HG02571 (cell line): ENCODE measurements at regions not wholly inside any gene's neighbourhood (a gene's known extent, or its start where the extent isn't known, plus 50 kb on each side); places are given as distances from the start of the nearest gene placed in this dataset.
"Not testable (repeated sequence)": the region's sequence is repeated elsewhere in the genome, so short reads cannot be mapped to it uniquely, and the experiment has no call there.

Experiments
- ATAC-seq: cut with Tn5 transposase; IDR thresholded peaks from one replicate; pipeline ENCODE4 v1.9.1; 2021; ENCODE audit warnings: mild to moderate bottlenecking, moderate library complexity; ENCODE audit not compliant: unreplicated experiment

DNA sequence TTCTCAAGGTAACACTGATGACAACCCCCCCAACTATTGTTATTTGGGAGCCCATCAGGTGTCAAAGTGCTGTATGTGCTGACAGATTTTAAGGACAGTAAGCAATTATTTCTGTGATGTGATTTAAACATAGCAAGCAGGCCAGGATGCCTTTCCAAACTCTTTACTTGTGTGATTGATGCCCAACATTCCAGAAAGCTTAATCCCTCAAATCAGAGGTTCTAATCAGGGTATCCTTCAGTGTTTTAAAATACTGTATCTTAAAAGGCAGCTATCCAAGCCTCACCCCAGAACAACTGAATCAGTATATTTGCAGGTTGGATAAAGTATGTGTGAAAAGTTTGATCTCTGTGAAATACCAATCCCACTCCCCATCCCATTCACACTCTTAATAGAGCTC lies 119.7 kb downstream of the GASK1B start:
- ATAC-seq = no peak

DNA sequence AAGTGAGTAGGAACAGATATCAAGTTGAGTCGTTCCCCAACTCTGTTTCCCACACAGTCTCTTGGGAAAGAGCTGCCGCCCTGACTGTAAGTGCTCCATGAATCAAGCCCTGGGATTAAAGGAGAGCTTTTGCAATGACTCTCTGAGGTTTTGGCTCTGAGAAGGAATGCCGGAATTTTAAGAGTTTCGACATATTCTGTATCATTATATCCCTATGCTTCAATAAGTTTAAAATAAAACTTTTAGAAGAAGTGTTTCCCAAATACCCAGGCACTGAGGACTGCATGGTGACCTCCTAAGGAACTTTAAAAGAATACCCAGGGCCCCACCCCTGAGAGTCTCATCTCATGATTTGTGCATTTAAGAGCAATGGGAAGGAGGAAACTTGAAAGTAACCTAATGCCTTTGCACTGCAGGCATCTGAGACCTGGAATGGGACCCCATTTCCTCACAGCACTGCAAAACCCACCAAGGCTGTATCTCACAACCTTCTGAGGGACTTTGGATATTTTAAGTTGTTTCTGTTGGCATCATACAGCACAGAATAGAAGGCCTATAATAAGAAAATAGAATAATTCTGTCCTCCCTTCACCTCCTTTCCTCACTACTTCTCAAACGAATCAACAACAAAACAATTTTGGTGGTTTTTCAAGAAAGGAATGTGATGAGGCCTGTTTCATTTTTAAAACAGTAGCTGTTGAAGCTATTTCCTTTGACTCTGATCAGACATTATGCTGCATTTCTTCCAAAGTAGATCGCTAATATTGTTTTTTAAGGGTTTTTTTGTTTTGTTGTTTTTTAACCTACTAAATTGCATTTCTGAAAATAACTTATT lies 121.2 kb downstream of the GASK1B start:
- ATAC-seq = no peak

- no peak for ATAC-seq
These were observed 121.9 kb downstream of the GASK1B start for GRCh38 chr4:158050942-158051341.

GRCh38 chr4:158046345-158046744 lies 126.5 kb downstream of the GASK1B start:
- no peak for ATAC-seq

DNA sequence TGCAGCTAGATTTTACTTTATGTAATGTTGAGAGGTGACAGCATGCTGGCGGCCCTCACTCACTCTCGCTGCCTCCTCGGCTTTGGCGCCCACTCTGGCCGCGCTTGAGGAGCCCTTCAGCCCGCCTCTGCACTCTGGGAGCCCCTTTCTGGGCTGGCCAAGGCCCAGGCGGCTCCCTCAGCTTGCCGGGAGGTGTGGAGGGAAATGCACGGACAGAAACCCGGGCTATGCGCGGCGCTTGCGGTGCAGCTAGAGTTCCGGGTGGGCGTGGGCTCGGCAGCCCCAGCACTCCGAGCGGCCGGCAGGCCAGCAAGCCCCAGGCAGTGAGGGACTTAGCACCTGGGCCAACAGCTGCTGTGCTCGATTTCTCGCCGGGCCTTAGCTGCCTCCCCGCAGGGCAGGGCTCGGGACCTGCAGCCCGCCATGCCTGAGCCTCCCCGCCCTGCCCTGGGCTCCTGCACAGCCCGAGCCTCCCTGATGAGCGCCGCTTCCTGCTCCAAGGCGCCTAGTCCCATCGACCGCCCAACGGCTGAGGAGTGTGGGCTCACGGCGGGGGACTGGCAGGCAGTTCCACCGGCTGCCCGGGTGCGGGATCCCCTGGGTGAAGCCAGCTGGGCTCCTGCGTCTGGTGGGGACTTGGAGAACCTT lies 128.7 kb downstream of the GASK1B start:
- no peak for ATAC-seq

GRCh38 chr4:158042591-158043030 lies 130.2 kb downstream of the GASK1B start:
- no peak for ATAC-seq

DNA sequence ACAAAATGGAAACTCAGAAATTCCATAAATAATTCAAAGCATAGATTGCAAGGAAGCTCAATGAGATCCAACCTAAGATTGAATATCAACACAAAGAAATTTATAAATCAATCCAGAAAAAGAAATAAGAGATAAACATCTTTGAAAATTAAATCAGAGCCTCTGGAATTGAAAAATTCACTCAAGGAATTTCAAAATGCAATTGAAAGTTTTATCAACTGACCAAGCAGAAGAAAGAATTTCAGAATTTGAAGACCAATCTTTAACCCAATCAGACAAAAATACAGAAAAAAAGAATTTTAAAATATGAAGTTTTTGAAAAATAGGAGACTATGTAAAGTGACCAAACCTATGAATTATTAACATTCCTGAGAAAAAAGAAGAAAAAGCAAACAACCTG lies 134.1 kb downstream of the GASK1B start:
- ATAC-seq = no peak

DNA sequence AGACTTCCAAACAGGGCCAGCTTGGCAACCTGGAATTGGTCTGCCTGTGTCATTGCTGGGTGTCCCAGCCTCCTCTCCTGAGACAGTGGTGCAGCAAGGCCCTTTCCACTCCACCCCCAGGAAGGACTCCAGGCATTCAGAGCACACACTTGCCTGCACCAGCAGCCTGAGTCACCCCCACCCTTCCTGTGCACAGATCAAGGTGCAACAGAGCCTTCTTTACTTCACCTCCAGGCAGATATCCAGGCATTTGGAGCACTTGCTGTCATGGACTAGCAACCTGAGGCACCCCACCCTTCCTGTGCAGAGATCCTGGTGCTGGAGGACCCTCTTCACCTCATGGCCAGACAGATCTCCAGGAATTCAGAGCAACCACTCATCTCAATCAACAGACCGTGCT lies 135.8 kb downstream of the GASK1B start:
- ATAC-seq = no peak

GRCh38 chr4:158035662-158036195 lies 137.1 kb downstream of the GASK1B start:
- no peak for ATAC-seq

GRCh38 chr4:158033416-158034120 lies 139.3 kb downstream of the GASK1B start:
- no peak for ATAC-seq

- ATAC-seq = no peak
These were observed 140.0 kb downstream of the GASK1B start for GRCh38 chr4:158032733-158033415.

DNA sequence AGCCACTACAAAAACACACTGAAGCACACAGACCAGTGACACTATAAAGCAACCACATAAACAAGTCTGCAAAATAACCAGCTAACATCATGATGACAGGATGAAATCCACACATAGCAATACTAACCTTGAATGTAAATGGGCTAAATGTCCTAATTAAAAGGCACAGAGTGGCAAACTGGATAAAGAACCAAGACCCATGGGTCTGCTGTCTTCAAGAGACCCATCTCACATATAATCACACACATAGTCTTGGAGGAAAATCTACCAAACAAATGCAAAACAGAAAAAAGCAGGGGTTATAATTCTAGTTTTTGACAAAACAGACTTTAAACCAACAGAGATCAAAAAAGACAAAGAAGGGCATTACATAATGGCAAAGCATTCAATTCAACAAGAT lies 144.4 kb downstream of the GASK1B start:
- ATAC-seq = not testable (repeated sequence)

- ATAC-seq = no peak
These were observed 147.7 kb downstream of the GASK1B start for GRCh38 chr4:158025131-158025530.

DNA sequence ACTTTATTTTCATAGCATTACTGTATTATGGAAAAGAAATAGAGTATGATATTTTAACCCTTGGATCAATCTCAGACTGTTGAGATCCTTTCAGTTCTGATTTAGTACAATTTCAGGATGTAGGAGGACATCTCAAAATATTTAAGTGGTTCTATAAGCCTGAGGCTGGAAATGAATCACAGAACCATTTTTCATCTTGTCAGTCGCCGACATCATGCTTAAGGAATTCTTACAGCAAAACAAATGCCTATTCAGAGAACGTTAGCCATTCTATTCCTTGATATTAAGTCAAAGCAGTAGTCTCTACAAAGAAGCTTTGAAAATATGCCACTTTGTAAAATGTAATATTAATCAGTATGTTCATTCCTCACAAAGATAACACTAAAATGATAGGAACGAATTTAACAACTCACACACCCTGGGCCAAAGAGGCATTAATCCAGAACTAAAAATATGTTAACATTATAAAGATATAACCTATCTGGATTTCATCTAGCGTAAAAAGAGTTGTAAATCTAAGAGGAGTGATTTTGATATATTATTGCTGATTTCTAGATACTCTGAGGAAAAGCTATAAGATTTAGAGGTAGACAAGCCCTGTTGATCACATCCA lies 152.0 kb downstream of the GASK1B start:
- no peak for ATAC-seq

DNA sequence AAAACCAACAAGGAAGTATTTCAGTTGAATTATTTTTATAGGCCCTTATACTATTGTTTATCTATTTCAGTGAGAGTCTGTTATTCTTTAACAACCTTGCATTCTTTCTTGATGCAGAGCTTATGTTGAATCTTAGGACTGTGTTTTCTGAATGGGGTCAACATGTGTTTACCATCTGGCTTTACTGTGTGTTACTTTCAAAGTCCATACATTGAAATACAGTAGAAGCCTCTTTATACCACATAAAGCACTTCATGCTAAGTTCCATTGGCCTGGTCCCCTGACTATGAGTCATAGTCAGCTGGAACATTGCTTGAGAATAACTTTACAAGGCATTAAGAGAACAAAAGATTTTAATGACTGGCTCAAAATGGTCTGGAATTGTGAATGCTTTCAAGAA lies 152.6 kb downstream of the GASK1B start:
- no peak for ATAC-seq

- ATAC-seq = no peak
These were observed 154.0 kb downstream of the GASK1B start for GRCh38 chr4:158018831-158019230.

DNA sequence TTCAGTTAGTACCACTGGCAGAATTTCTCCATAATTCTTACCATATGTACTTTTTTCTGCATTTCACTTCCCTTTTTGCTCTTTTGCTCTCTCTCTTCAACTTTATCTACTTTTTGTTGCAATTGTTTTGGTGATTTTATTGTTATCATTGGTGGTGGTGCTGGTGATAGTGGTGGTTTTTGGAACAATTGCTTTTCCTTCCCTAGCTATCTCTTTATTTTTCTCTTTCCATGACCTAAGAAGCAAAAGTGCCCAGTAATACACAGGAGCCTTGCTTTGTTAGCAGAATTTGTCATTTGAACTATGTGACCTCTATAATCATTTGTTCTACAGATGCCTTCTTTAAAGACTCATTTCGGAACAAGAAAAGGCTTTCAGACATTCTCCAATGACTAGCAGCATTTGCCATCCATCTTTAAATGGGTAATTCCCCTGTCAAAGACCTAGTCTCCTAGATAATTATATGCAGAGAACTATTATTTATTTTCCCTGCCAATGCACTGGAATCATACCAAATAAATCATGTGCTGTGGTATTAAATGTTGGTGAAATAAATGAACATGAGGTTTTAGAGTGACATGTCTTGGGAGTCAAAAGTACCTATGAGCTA lies 154.5 kb downstream of the GASK1B start:
- no peak for ATAC-seq

- no peak for ATAC-seq
These were observed 156.3 kb downstream of the GASK1B start for GRCh38 chr4:158016511-158016910.

GRCh38 chr4:158015241-158015640 lies 157.6 kb downstream of the GASK1B start:
- ATAC-seq = no peak

GRCh38 chr4:158013858-158014257 lies 159.0 kb downstream of the GASK1B start:
- ATAC-seq = no peak
